ENCODE measurements at regions not wholly inside any gene's neighbourhood (a gene's known extent, or its start where the extent isn't known, plus 50 kb on each side); places are given as distances from the start of the nearest gene placed in this dataset.

GRCh38 chr6:98546376-98546775, 288.0 kb upstream of the POU3F2 start:
- no peak for DNase-seq (ENCODE audit: low read depth in 2 of 2)

GRCh38 chr6:98547151-98547550, 287.2 kb upstream of the POU3F2 start:
- no peak for DNase-seq (ENCODE audit: low read depth in 2 of 2)

DNA sequence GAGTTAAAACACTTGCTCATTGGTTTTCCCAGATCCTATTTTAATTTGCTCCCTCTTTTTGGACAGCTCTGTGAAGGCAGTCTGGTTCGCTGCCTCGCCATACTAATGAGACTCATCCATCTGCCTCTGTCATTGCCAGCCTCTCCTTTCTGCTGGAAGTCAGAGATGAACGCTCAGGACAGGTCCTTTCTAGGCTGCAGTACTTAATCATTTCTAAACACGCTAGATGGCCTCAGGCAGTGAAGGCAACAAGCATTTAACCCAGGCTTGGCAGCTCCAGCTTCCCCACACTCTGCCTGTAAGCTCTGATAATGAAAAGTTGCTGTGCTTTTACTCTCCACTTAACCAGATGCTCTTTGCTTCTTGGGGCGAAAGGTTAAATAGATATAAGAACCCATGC, 286.7 kb upstream of the POU3F2 start:
- no peak for DNase-seq (ENCODE audit: low read depth in 2 of 2)

GRCh38 chr6:98548301-98548700, 286.1 kb upstream of the POU3F2 start:
- no peak for DNase-seq (ENCODE audit: low read depth in 2 of 2)

DNA sequence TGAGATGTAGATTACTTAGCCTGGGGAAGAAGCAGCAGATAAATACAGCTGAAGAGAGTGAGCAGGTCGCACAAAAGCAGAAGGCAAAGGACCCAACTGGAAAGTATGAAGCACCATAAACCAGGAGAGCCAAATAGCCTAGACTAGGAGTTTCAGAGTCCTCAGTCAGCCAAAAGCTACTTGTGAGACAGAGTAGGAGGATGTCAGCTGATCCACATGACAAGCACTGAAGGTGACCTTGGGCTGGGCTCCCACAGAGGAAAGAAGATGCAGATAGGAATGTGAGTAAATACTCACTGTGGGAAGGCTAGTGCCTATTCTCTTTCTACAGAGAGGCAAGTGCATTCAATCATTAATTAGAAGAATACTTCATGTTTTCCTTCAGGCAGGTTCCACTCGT, 274.0 kb upstream of the POU3F2 start:
- no peak for DNase-seq (ENCODE audit: low read depth in 2 of 2)

- no peak for DNase-seq (ENCODE audit: low read depth in 2 of 2)
Observed at GRCh38 chr6:98560841-98561240, 273.5 kb upstream of the POU3F2 start.

DNA sequence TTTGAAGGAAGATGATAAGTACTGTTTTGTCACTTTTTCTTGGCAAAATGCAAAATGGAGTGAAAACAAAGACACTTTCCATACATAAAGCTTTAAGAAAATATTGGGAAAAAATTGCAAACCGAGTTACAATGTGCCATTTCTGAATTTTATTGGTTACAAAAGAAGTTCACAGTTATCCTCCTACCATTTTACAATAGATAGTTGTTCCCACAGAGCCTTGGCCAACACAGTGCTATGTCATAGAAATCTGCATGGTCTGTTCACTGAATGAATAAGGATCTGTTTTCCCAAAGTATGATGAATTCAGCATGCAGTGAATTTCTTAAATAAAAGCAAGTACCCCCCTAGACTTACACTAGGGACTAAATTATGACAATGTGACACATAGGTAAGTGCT, 268.2 kb upstream of the POU3F2 start:
- DNase-seq (ENCODE audit: low read depth in 2 of 2) = no peak

DNA sequence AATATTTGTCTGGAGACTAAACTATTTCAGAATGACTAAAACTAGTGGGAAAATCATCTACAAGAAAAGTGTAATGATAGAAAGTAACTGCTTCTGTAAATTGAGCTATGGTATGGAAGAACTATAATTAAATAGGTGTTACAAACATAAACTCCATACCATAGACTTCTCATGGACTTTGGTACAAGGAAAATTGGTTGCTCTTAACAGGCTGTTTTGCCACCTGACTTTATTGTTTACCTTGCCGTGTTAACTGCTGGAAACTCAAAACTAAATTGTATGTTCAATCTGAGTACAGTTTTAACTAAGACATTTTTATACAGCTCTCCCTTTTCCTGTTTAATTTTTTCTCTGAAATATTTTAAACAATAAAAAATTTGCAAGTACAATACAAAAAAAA, 261.8 kb upstream of the POU3F2 start:
- DNase-seq (ENCODE audit: low read depth in 2 of 2) = no peak

DNA sequence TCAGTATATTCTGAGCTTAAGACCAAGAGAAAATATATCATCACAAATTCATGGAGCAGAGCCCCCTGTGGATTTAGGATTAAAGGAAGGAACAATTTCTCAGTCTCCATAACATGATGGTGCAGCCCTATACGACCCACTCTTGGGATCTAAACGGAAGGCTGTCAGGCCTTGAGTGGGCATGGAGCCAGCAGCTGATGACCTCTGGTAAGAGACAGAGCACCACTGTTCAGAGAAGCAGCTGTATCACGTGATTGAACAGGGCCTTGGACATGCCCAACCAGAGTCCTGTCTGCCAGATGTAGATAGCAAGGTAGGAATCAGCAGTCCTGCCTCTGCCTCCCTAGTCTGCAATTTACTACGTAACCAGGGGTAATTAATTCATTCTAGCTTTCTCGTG, 259.4 kb upstream of the POU3F2 start:
- DNase-seq (ENCODE audit: low read depth in 2 of 2) = no peak

- DNase-seq (ENCODE audit: low read depth in 2 of 2) = no peak
Observed at GRCh38 chr6:98576791-98577190, 257.6 kb upstream of the POU3F2 start.

DNA sequence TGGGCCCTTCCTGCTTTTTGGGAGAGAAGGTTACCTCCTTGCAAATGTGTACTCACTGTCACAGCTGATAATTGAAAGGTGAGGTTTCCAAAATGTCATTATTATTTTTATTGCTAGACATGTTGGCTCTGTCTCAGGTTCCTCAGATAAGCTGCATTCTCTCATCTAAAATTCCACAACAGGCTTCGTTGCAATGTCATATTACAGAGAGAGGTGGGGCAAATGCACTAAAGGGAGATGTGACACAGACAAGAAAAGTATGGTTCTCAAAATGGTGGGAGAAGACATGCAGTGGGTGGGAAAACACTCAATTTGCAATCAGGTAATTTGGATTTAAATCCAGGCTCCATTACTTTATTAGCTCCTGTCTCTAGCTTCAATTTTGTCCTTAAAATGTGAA, 256.4 kb upstream of the POU3F2 start:
- DNase-seq (ENCODE audit: low read depth in 2 of 2) = no peak

DNA sequence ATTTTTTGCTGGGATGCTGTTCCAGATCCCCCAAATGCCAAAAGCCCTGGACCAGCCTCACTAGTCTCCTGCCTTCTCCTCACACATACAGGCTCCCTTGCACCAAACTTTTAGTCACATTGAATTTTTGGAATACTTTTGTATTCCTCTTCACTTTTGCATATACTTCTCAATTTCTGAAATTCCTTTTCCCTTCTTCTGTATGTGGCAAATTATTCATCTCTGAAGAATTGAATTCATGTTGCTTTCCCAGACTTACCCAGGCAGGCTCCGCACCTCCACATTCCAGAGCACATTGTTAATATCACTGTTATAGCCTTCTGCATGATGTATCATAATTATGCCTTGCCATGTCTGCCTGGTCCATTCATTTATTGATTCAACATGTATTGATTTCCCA, 255.3 kb upstream of the POU3F2 start:
- DNase-seq (ENCODE audit: low read depth in 2 of 2) = no peak

GRCh38 chr6:98579941-98580340, 254.4 kb upstream of the POU3F2 start:
- no peak for DNase-seq (ENCODE audit: low read depth in 2 of 2)

GRCh38 chr6:98581705-98582104, 252.7 kb upstream of the POU3F2 start:
- no peak for DNase-seq (ENCODE audit: low read depth in 2 of 2)

GRCh38 chr6:98583506-98583905, 250.9 kb upstream of the POU3F2 start:
- DNase-seq (ENCODE audit: low read depth in 2 of 2) = no peak

- no peak for DNase-seq (ENCODE audit: low read depth in 2 of 2)
Observed at GRCh38 chr6:98586163-98586562, 248.2 kb upstream of the POU3F2 start.

DNA sequence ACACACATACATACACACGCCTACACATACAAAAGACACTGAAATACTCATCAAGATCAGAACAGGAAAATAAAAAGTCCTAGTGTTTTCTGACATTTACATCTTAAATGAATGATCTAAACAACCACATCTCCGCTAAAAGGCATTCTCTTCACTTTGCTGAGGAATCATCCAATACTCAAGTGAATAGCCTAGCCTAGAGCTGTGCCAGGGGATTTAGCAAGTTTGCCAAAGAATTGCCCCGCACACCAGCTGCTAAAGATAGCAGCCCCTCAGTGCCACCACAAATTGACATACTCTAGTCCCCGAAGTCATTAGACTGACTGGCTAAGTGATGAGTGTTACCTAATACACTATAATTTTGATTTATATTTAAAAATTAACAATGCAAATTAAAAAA, 246.8 kb upstream of the POU3F2 start:
- no peak for DNase-seq (ENCODE audit: low read depth in 2 of 2)

DNA sequence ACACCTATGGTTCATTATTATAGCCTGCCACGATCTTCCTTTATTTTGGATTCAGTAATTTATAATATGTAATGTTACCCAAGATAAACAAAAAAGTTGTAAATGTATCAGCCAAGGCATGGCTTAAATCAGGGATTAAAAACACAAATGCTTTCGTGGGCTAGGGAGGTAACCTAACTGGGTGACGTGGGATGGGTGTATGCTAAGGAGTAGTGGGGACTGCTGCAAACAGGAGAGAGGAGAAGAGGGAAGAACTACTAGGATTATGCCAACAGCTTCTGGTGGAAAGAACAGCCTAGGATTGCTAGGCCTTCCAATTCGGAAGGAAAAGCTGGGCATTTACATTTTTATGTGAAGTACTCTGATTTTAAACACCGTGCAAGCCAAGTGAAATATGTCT, 244.8 kb upstream of the POU3F2 start:
- DNase-seq (ENCODE audit: low read depth in 2 of 2) = no peak

GRCh38 chr6:98590136-98590681, 244.2 kb upstream of the POU3F2 start:
- no peak for DNase-seq (ENCODE audit: low read depth in 2 of 2)

DNA sequence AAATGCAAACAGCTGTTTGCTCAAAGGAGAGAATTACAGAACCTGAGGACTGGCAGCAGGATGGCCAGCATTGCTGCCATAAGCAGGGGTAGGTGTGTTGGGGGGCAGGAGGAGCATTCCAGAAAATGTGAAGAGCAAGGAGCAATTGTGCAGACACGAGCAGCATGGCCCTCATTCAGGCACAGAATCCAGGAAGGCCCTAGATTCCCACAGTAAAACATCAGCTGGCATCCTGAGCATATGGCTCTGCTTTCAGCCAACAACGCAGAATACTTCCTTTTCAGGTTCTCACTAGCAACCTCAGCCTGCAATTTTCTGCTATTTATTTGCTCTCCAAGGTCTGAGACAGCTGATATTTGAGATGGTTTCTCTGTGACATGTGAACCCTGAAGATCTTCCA, 243.4 kb upstream of the POU3F2 start:
- no peak for DNase-seq (ENCODE audit: low read depth in 2 of 2)

DNA sequence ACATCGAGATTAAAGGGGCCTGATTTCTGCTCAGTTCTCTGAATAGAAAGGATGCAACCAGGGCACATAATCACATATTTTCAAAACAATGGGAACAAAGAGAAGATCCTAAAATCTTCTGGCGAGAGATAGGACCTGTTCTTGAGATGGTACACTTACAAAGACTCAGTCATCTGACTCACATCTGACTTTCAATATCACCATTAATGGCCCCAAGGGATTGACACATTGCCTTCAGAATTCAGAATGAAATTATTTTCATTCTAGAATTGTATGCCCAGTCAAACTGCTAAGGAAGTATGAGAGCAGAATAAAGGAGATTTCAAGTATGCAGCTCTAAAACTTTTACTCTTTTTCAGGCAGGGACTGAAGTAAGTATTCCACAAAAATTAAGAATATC, 240.7 kb upstream of the POU3F2 start:
- no peak for DNase-seq (ENCODE audit: low read depth in 2 of 2)

- DNase-seq (ENCODE audit: low read depth in 2 of 2) = no peak
Observed at GRCh38 chr6:98601716-98602115, 232.7 kb upstream of the POU3F2 start.

GRCh38 chr6:98605705-98606104, 228.7 kb upstream of the POU3F2 start:
- no peak for DNase-seq (ENCODE audit: low read depth in 2 of 2)

GRCh38 chr6:98627129-98627775, 207.1 kb upstream of the POU3F2 start:
- DNase-seq (ENCODE audit: low read depth in 2 of 2) = no peak
